ENCODE measurements at regions not wholly inside any gene's neighbourhood (a gene's known extent, or its start where the extent isn't known, plus 50 kb on each side); places are given as distances from the start of the nearest gene placed in this dataset.

DNA sequence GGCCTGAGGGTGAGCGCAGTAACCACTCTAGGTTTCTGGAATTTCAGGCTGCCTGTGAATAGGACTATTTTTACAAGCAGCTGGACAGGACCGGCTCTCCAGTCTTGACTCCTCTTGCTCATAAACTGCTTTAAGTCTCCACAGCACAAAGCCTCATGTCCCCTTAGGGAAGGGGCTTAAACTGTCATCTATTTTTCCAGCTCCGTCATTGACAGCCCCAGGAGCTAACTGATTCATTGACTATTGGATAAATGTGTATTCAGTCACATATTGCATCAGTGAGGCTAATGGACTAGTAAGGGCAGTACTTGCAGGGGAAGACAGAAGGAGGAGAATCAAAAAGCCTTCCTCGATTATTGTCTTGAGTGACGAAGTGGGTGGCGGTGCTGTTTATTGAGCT, 719.4 kb upstream of the ADAMTS16 start:
- Mint-ChIP-seq H3K4me3 (no peak overlapping the region), H3K27ac (no peak overlapping the region), H3K27me3 (no peaks in the 10 kb centered on the region), H3K9me3 (ENCODE audit: insufficient read depth) (peaks cover 4% of the 10 kb centered on the region), H3K4me1 (no peaks in the 10 kb centered on the region)
- H3K27ac ChIP-seq (ENCODE audit: low read length in 2 of 2): no peak overlapping the region
- TF ChIP-seq CTCF (IDR thresholded peaks at IDR 0.05): no peak
- TF ChIP-seq EZH2 (IDR thresholded peaks at IDR 0.05; ENCODE audit: borderline replicate concordance, insufficient read depth, low read depth, low read length, poor library complexity, severe bottlenecking): no peak
- CTCF ChIA-PET: no interaction called here
- no peak overlapping the region for H2AFZ ChIP-seq (ENCODE audit: insufficient read depth, low read depth, low read length, poor library complexity, severe bottlenecking)
- no CpG with 5 or more reads among the region's 6 CpGs for WGBS (ENCODE audit: insufficient coverage)
- H3K4me2 ChIP-seq (replicated peaks; ENCODE audit: low read depth, low read length, poor library complexity, severe bottlenecking): no peak overlapping the region
- H3K9ac ChIP-seq (ENCODE audit: low read length): no peak overlapping the region
- H3K36me3 ChIP-seq (replicated peaks in 1 of 2; ENCODE audit: control extremely low read depth in 1 of 2, control insufficient read depth in 1 of 2, extremely low read depth in 1 of 2, insufficient read depth in 2 of 2, low read length in 1 of 2): no peaks in the 10 kb centered on the region
- DNase-seq: no peak
- no peaks in the 10 kb centered on the region for H3K4me1 ChIP-seq (ENCODE audit: control insufficient read depth in 2 of 2, insufficient read depth in 2 of 2, low read length in 2 of 2)
- no peaks in the 10 kb centered on the region for H3K79me2 ChIP-seq (ENCODE audit: control insufficient read depth, insufficient read depth, low read length)
- no peaks in the 10 kb centered on the region for H4K20me1 ChIP-seq (ENCODE audit: control insufficient read depth, insufficient read depth, low read length, poor library complexity, severe bottlenecking)
- H3K27me3 ChIP-seq (replicated peaks in 1 of 4; ENCODE audit: control extremely low read depth in 1 of 4, control insufficient read depth in 3 of 4, insufficient read depth in 4 of 4, low read length in 3 of 4): no peaks in the 10 kb centered on the region
- ATAC-seq (ENCODE audit: low read depth): no peak
- intact Hi-C loops (cut with micrococcal nuclease): no loop called here
- no peak overlapping the region for H3K4me3 ChIP-seq (ENCODE audit: control extremely low read depth in 1 of 5, extremely low read depth in 1 of 5, insufficient read depth in 1 of 5, low read depth in 2 of 5, low read length in 4 of 5)
- POLR2A ChIA-PET: no interaction called here
- H3K9me3 ChIP-seq (ENCODE audit: control extremely low read depth in 1 of 3, control insufficient read depth in 2 of 3, insufficient read depth in 1 of 3, low read length in 2 of 3): peaks cover 0 to 6% (median 0%) of the 10 kb centered on the region in 3 donors

DNA sequence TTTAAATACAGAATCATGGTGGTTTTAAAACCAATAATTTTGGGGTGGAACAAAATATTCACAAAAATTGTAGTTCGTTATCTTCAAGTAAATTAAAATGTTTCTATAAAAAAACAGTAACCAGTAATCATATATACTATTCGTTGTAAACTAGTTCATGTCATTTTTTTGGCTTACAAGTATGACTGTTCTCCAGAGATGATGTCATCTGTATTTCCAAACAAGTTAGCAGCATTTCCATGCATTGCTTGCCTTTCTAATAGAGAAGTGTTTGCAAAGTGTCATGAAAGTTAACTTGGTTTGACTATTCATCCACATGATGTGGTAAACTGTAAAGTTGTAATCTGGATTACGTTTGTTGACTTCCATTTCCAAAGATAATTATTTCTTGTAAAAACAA, 717.9 kb upstream of the ADAMTS16 start:
- Mint-ChIP-seq H3K27me3 (no peaks in the 10 kb centered on the region), H3K4me3 (no peak overlapping the region), H3K4me1 (no peaks in the 10 kb centered on the region), H3K9me3 (ENCODE audit: insufficient read depth) (peaks cover 4% of the 10 kb centered on the region), H3K27ac (no peak overlapping the region)
- Histone ChIP-seq H3K4me1 (ENCODE audit: control insufficient read depth in 2 of 2, insufficient read depth in 2 of 2, low read length in 2 of 2) (no peaks in the 10 kb centered on the region), H3K4me2 (replicated peaks; ENCODE audit: low read depth, low read length, poor library complexity, severe bottlenecking) (no peak overlapping the region), H2AFZ (ENCODE audit: insufficient read depth, low read depth, low read length, poor library complexity, severe bottlenecking) (no peak overlapping the region), H3K27ac (ENCODE audit: low read length in 2 of 2) (no peak overlapping the region), H3K4me3 (ENCODE audit: control extremely low read depth in 1 of 5, extremely low read depth in 1 of 5, insufficient read depth in 1 of 5, low read depth in 2 of 5, low read length in 4 of 5) (no peak overlapping the region), H3K79me2 (ENCODE audit: control insufficient read depth, insufficient read depth, low read length) (no peaks in the 10 kb centered on the region), H3K36me3 (replicated peaks in 1 of 2; ENCODE audit: control extremely low read depth in 1 of 2, control insufficient read depth in 1 of 2, extremely low read depth in 1 of 2, insufficient read depth in 2 of 2, low read length in 1 of 2) (no peaks in the 10 kb centered on the region), H3K27me3 (replicated peaks in 1 of 4; ENCODE audit: control extremely low read depth in 1 of 4, control insufficient read depth in 3 of 4, insufficient read depth in 4 of 4, low read length in 3 of 4) (no peaks in the 10 kb centered on the region), H3K9me3 (ENCODE audit: control extremely low read depth in 1 of 3, control insufficient read depth in 2 of 3, insufficient read depth in 1 of 3, low read length in 2 of 3) (peaks cover 0 to 6% (median 0%) of the 10 kb centered on the region in 3 donors), H4K20me1 (ENCODE audit: control insufficient read depth, insufficient read depth, low read length, poor library complexity, severe bottlenecking) (no peaks in the 10 kb centered on the region), H3K9ac (ENCODE audit: low read length) (no peak overlapping the region)
- ATAC-seq (ENCODE audit: low read depth) (no peak), DNase-seq (no peak)
- intact Hi-C loops (cut with micrococcal nuclease): no loop called here
- CTCF ChIA-PET: no interaction called here
- no CpG with 5 or more reads among the region's 3 CpGs for WGBS (ENCODE audit: insufficient coverage)
- TF ChIP-seq EZH2 (IDR thresholded peaks at IDR 0.05; ENCODE audit: borderline replicate concordance, insufficient read depth, low read depth, low read length, poor library complexity, severe bottlenecking): no peak
- TF ChIP-seq CTCF (IDR thresholded peaks at IDR 0.05): no peak
- POLR2A ChIA-PET: no interaction called here
